HCT116 (cell line): ENCODE measurements at regions not wholly inside any gene's neighbourhood (a gene's known extent, or its start where the extent isn't known, plus 50 kb on each side); places are given as distances from the start of the nearest gene placed in this dataset.

Experiments
- ATAC-seq: fragments of 200-7000 bp; cut with Tn5 transposase; 2 replicates; pipeline ENCODE4 v1.9.1; 2020; ENCODE audit warnings: mild to moderate bottlenecking, moderate library complexity
- BruUV-seq: library from RNA; stranded (reverse); fragments of 400-500 nt; replicated peaks from 2 replicates; lab custom pipeline; 2021; lab: Mats Ljungman, UMichigan
- CTCF ChIA-PET: fragments of 300-600 bp; sonication (Branson Sonifier 250); formaldehyde crosslinking; loops from one replicate; lab custom pipeline; 2021; ENCODE audit warnings: antibody characterized with exemption; lab: Charles Lee
- POLR2A ChIA-PET: fragments of 300-600, 350-600 bp; sonication (Branson Sonifier 250); formaldehyde crosslinking; loops from one replicate; lab custom pipeline; 2021; ENCODE audit warnings: antibody characterized with exemption; lab: Charles Lee
- RAD21 ChIA-PET, 2 experiments: fragments of 300-600 bp; sonication (Branson Sonifier 250); formaldehyde crosslinking; loops; one replicate each; lab custom pipeline; 2023; ENCODE audit warnings: low total read pairs in 2 of 2; ENCODE audit not compliant: uncharacterized antibody in 2 of 2, unreplicated experiment in 2 of 2, low non-redundant PET in 1 of 2; lab: Charles Lee
- DNase-seq: peaks from one replicate; pipeline ENCODE4 v3.0.0-alpha.2; 2010; ENCODE audit warnings: low read depth, low spot score
- H2AFZ ChIP-seq: fragments of 200-600 bp; shearing (Covaris generic), sonication (generic); 2 replicates; pipeline ENCODE4 v1.6.1; 2017; ENCODE audit warnings: low read depth, mixed run types, mixed read lengths, antibody characterized with exemption, low read length; ENCODE audit not compliant: poor library complexity, severe bottlenecking
- H3K27ac ChIP-seq: 2 replicates; pipeline ENCODE4 v1.5.1; 2012; ENCODE audit warnings: low read depth, low read length
- H3K27me3 ChIP-seq: fragments of 200-600 bp; sonication (generic); 2 replicates; pipeline ENCODE4 v1.6.1; 2016; ENCODE audit warnings: mixed run types, low read length, mixed read lengths; ENCODE audit not compliant: insufficient read depth
- H3K36me3 ChIP-seq, 2 experiments: fragments of 200-500 bp in 1 of 2; fragments of 200-600 bp in 1 of 2; sonication (Bioruptor generic) in 1 of 2; sonication (generic) in 1 of 2; 2 replicates each; pipeline versions ENCODE4 v1.5.1 to v1.6.1; 2014 to 2016; ENCODE audit warnings: low read length in 2 of 2, inconsistent platforms in 1 of 2, mixed read lengths in 1 of 2, mixed run types in 1 of 2; ENCODE audit not compliant: insufficient read depth in 2 of 2, control insufficient read depth in 1 of 2
- H3K4me1 ChIP-seq, 2 experiments: fragments of 200-600 bp in 1 of 2; sonication (generic) in 1 of 2; 2 replicates each; pipeline versions ENCODE4 v1.5.1 to v1.6.1; 2012 to 2017; ENCODE audit warnings: low read length in 2 of 2, inconsistent platforms in 1 of 2, mild to moderate bottlenecking in 1 of 2, mixed read lengths in 1 of 2, mixed run types in 1 of 2, moderate library complexity in 1 of 2; ENCODE audit not compliant: insufficient read depth in 2 of 2, control insufficient read depth in 1 of 2
- H3K4me2 ChIP-seq: fragments of 200-600 bp; sonication (generic); 2 replicates; pipeline ENCODE4 v1.6.1; 2017; ENCODE audit warnings: mixed run types, low read length, mixed read lengths
- H3K4me3 ChIP-seq, 2 experiments: fragments of 200-600 bp in 1 of 2; sonication (generic) in 1 of 2; replicated peaks in 1 of 2; 2 replicates each; pipeline ENCODE4 v1.5.1; 2011 to 2016; ENCODE audit warnings: low read length in 2 of 2, control low read depth in 1 of 2, low read depth in 1 of 2, mild to moderate bottlenecking in 1 of 2, mixed read lengths in 1 of 2, mixed run types in 1 of 2
- H3K79me2 ChIP-seq: fragments of 200-600 bp; sonication (generic); 2 replicates; pipeline ENCODE4 v1.6.1; 2017; ENCODE audit warnings: mild to moderate bottlenecking, mixed run types, low read length, moderate library complexity, mixed read lengths; ENCODE audit not compliant: insufficient read depth
- H3K9ac ChIP-seq: fragments of 200-600 bp; sonication (generic); 2 replicates; pipeline ENCODE4 v1.6.1; 2016; ENCODE audit warnings: low read length, mixed read lengths
- H3K9me2 ChIP-seq: fragments of 200-600 bp; sonication (generic), shearing (Covaris generic); 2 replicates; pipeline ENCODE4 v1.6.1; 2017; ENCODE audit warnings: mixed run types, mild to moderate bottlenecking, moderate library complexity; ENCODE audit not compliant: insufficient read depth
- H3K9me3 ChIP-seq, 2 experiments: fragments of 200-500 bp in 1 of 2; fragments of 200-600 bp in 1 of 2; sonication (Bioruptor generic) in 1 of 2; sonication (generic) in 1 of 2; 2 replicates each; pipeline ENCODE4 v1.6.1; 2014 to 2017; ENCODE audit warnings: low read length in 2 of 2, mixed read lengths in 2 of 2, inconsistent platforms in 1 of 2, low read depth in 1 of 2, mild to moderate bottlenecking in 1 of 2, mixed run types in 1 of 2, moderate library complexity in 1 of 2; ENCODE audit not compliant: control insufficient read depth in 1 of 2, insufficient read depth in 1 of 2
- H4K20me1 ChIP-seq: fragments of 200-600 bp; sonication (generic), shearing (Covaris generic); 2 replicates; pipeline ENCODE4 v1.6.1; 2017; ENCODE audit warnings: mixed run types, mild to moderate bottlenecking, moderate library complexity; ENCODE audit not compliant: insufficient read depth
- EZH2phosphoT487 ChIP-seq: fragments of 200-600 bp; IDR thresholded peaks from 2 replicates; pipeline ENCODE4 v1.6.1; 2018; ENCODE audit warnings: antibody characterized with exemption, borderline replicate concordance
- RAD21 ChIP-seq: IDR thresholded peaks from 2 replicates; pipeline ENCODE4 v1.6.1; 2012; ENCODE audit warnings: low read depth, mild to moderate bottlenecking
- REST ChIP-seq: IDR thresholded peaks from 2 replicates; pipeline ENCODE4 v1.6.1; 2012; ENCODE audit warnings: low read depth
- TCF7L2 ChIP-seq: IDR thresholded peaks from 2 replicates; pipeline ENCODE4 v1.7.0; 2011; ENCODE audit warnings: borderline replicate concordance, inconsistent platforms; ENCODE audit not compliant: insufficient read depth, insufficient read length; ENCODE audit errors: extremely low read depth
- ZBTB33 ChIP-seq: IDR thresholded peaks from 2 replicates; pipeline ENCODE4 v1.6.1; 2011; ENCODE audit warnings: mild to moderate bottlenecking, low read length, moderate library complexity; ENCODE audit not compliant: insufficient replicate concordance; ENCODE audit errors: extremely low read depth
- intact Hi-C: fragments of 100-400 bp; cut with micrococcal nuclease; formaldehyde crosslinking; loops from 2 replicates; pipeline ENCODE4 v1.10.0; 2022

- TF ChIP-seq ZBTB33 (no peak), REST (no peak)
- CTCF ChIA-PET: no interaction called here
- ATAC-seq (no peak), DNase-seq (no peak)
- Histone ChIP-seq H3K27me3 (no peaks in the 10 kb centered on the region), H3K4me1 (no peaks in the 10 kb centered on the region), H3K9me2 (no peaks in the 10 kb centered on the region), H3K9me3 (no peaks in the 10 kb centered on the region; a peak in 1 of 4 replicates), H2AFZ (no peak overlapping the region), H3K79me2 (no peaks in the 10 kb centered on the region), H3K9ac (no peak overlapping the region), H3K27ac (no peak overlapping the region), H3K4me3 (no peak overlapping the region), H3K4me2 (no peak overlapping the region), H3K36me3 (no peaks in the 10 kb centered on the region), H4K20me1 (no peaks in the 10 kb centered on the region)
- RAD21 ChIA-PET: no interaction called here
- POLR2A ChIA-PET: no interaction called here
- intact Hi-C loops: no loop called here
- no TSS peak for BruUV-seq
These were observed 643.0 kb upstream of the ADGRL2 start for GRCh38 chr1:81157686-81158085.

GRCh38 chr1:81156887-81157286 lies 643.8 kb upstream of the ADGRL2 start:
- H3K4me1 ChIP-seq: no peaks in the 10 kb centered on the region
- no peak for ATAC-seq
- DNase-seq: no peak
- BruUV-seq: no TSS peak
- H3K9ac ChIP-seq: no peak overlapping the region
- no peaks in the 10 kb centered on the region for H3K27me3 ChIP-seq
- intact Hi-C loops: no loop called here
- H3K79me2 ChIP-seq: no peaks in the 10 kb centered on the region
- ChIA-PET CTCF (no interaction called here), POLR2A (no interaction called here), RAD21 (no interaction called here)
- no peak overlapping the region for H2AFZ ChIP-seq
- no peaks in the 10 kb centered on the region for H3K9me2 ChIP-seq
- H3K4me2 ChIP-seq: no peak overlapping the region
- no peaks in the 10 kb centered on the region; a peak in 1 of 4 replicates for H3K9me3 ChIP-seq
- H3K36me3 ChIP-seq: no peaks in the 10 kb centered on the region
- H4K20me1 ChIP-seq: no peaks in the 10 kb centered on the region
- H3K27ac ChIP-seq: no peak overlapping the region
- no peak for TF ChIP-seq EZH2phosphoT487
- TF ChIP-seq TCF7L2: no peak
- no peak for TF ChIP-seq RAD21
- H3K4me3 ChIP-seq: no peak overlapping the region
